ENCODE measurements at regions not wholly inside any gene's neighbourhood (a gene's known extent, or its start where the extent isn't known, plus 50 kb on each side); places are given as distances from the start of the nearest gene placed in this dataset.

GRCh38 chr9:31144614-31145013 lies 1239.8 kb upstream of the ACO1 start:
- TF ChIP-seq CTCF (IDR thresholded peaks at IDR 0.05), result no peak
- TF ChIP-seq POLR2A (IDR thresholded peaks at IDR 0.05), result no peak

Measured in testis (tissue), 2 donors.